ENCODE measurements at regions not wholly inside any gene's neighbourhood (a gene's known extent, or its start where the extent isn't known, plus 50 kb on each side); places are given as distances from the start of the nearest gene placed in this dataset.

GRCh38 chr11:70846781-70847655, 405.4 kb downstream of the SHANK2 start:
- ChIA-PET CTCF (ENCODE audit: low intra/inter-chr PET ratio) (no interaction called here), POLR2A (interaction anchor here (0.7 kb wide), 1 partner anchor 8 kb away, joined by 5 read pairs; no protein-coding TSS in a partner anchor)
- no peak for TF ChIP-seq ZNF586 (CRISPR knock-in tag; conservative IDR thresholded peaks at IDR 0.05)
- no peak for TF ChIP-seq ZNF274 (IDR thresholded peaks at IDR 0.05; ENCODE audit: borderline replicate concordance, low read depth, low read length)
- Histone ChIP-seq H2AFZ (ENCODE audit: low read depth, low read length) (no peak overlapping the region), H3K27ac (ENCODE audit: extremely low read depth, low read depth, low read length) (no peak overlapping the region), H3K36me3 (ENCODE audit: control insufficient read depth, insufficient read depth, low read length) (no peaks in the 10 kb centered on the region), H3K4me3 (no peak overlapping the region), H3K9me1 (ENCODE audit: control insufficient read depth, insufficient read depth, low read length) (no peaks in the 10 kb centered on the region), H3K4me2 (ENCODE audit: insufficient read depth, low read length) (no peak overlapping the region), H3K9me3 (replicated peaks; ENCODE audit: control insufficient read depth, insufficient read depth, low read depth, low read length) (no peaks in the 10 kb centered on the region), H3K79me2 (ENCODE audit: control insufficient read depth, insufficient read depth, low read length) (no peaks in the 10 kb centered on the region), H3K4me1 (replicated peaks in 1 of 2; ENCODE audit: control insufficient read depth in 2 of 2, insufficient read depth in 2 of 2, low read length in 2 of 2) (no peaks in the 10 kb centered on the region), H3K27me3 (ENCODE audit: control insufficient read depth in 2 of 2, insufficient read depth in 2 of 2, low read length in 2 of 2) (peaks cover 0 to 51% of the 10 kb centered on the region in 2 experiments; a peak in 2 of 5 replicates), H3K9ac (ENCODE audit: insufficient read depth in 1 of 2, low read depth in 2 of 2, low read length in 2 of 2) (no peak overlapping the region), H4K20me1 (replicated peaks; ENCODE audit: control insufficient read depth, insufficient read depth, low read length) (0 out of 2 replicates have a peak, but pooled peaks cover 5% of the 10 kb centered on the region)
- no TSS peak for BruUV-seq (replicated peaks)
- ATAC-seq (no peak), DNase-seq (ENCODE audit: extremely low read depth in 1 of 4, low spot score in 3 of 4) (no peak), FAIRE-seq (no peak)
- 1% methylated on average over 19 of the region's 22 CpGs for whole genome bisulfite sequencing (ENCODE audit: insufficient coverage, low coverage, missing lambda C conversion rate)
- in situ Hi-C loops (cut with MboI), result no loop called here
- intact Hi-C loops (cut with micrococcal nuclease), result no loop called here

- TF ChIP-seq HDAC8 (tag; IDR thresholded peaks at IDR 0.05) (no peak), CC2D1A (IDR thresholded peaks at IDR 0.05) (no peak), DNMT1 (IDR thresholded peaks at IDR 0.05) (peak; percentile 97), RBM25 (IDR thresholded peaks at IDR 0.05; ENCODE audit: low read depth, low read length, severe bottlenecking) (peak; percentile 40), PTBP1 (IDR thresholded peaks at IDR 0.05; ENCODE audit: low read depth, low read length) (peak; percentile 67; the same call in 1 of the 2 replicates), ZNF239 (CRISPR knock-in tag; IDR thresholded peaks at IDR 0.05) (peak; percentile 99)
- WGBS (ENCODE audit: insufficient coverage, low coverage, missing lambda C conversion rate), result 3% methylated on average over 13 of the region's 13 CpGs
- in situ Hi-C loops (cut with MboI) (no loop called here), intact Hi-C loops (cut with micrococcal nuclease) (no loop called here)
- ATAC-seq (no peak), FAIRE-seq (no peak), DNase-seq (ENCODE audit: extremely low read depth in 1 of 4, low spot score in 3 of 4) (no peak)
- Histone ChIP-seq H3K4me3 (no peak overlapping the region), H3K4me1 (replicated peaks in 1 of 2; ENCODE audit: control insufficient read depth in 2 of 2, insufficient read depth in 2 of 2, low read length in 2 of 2) (no peaks in the 10 kb centered on the region), H3K9ac (ENCODE audit: insufficient read depth in 1 of 2, low read depth in 2 of 2, low read length in 2 of 2) (no peak overlapping the region), H3K36me3 (ENCODE audit: control insufficient read depth, insufficient read depth, low read length) (no peaks in the 10 kb centered on the region), H3K79me2 (ENCODE audit: control insufficient read depth, insufficient read depth, low read length) (no peaks in the 10 kb centered on the region), H3K27ac (ENCODE audit: extremely low read depth, low read depth, low read length) (no peak overlapping the region), H3K9me3 (replicated peaks; ENCODE audit: control insufficient read depth, insufficient read depth, low read depth, low read length) (no peaks in the 10 kb centered on the region), H2AFZ (ENCODE audit: low read depth, low read length) (no peak overlapping the region), H3K9me1 (ENCODE audit: control insufficient read depth, insufficient read depth, low read length) (no peaks in the 10 kb centered on the region), H3K27me3 (ENCODE audit: control insufficient read depth in 2 of 2, insufficient read depth in 2 of 2, low read length in 2 of 2) (peaks cover 0 to 48% of the 10 kb centered on the region in 2 experiments; a peak in 2 of 5 replicates), H4K20me1 (replicated peaks; ENCODE audit: control insufficient read depth, insufficient read depth, low read length) (no peaks in the 10 kb centered on the region), H3K4me2 (ENCODE audit: insufficient read depth, low read length) (no peak overlapping the region)
- POLR2A ChIA-PET, result no interaction called here
- CTCF ChIA-PET (ENCODE audit: low intra/inter-chr PET ratio), result no interaction called here
- no TSS peak for BruUV-seq (replicated peaks)
These were observed 404.1 kb downstream of the SHANK2 start for GRCh38 chr11:70848243-70848750.

Data from K562 (cell line).